ENCODE measurements at regions not wholly inside any gene's neighbourhood (a gene's known extent, or its start where the extent isn't known, plus 50 kb on each side); places are given as distances from the start of the nearest gene placed in this dataset.

DNA sequence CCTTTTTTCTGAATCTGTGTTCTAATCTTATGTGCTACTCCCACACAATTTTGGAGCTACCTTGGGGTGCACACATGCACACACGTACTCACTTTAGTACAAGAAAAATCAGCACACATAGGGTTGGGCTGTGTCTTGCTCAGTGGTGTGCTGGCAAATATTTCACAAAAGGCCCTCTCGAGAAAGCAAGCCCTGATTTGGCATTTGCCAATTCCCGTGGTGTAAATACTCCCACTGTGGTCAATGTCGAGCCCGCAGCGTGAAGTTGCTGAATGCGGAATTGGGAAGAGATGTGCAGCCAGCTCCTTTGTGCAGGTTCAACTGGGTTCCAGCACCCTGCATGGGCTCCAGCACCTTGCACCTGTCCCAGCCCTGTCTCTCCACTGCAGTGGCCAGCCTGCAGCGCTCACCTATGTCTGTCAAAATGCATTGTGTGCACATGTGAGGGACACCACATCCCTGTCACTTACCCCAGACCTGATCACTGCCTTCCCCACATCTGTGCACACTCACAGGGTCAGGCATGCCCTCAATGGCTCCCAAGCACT lies 78.4 kb upstream of the WNT4 start:
- no peak for DNase-seq

DNA sequence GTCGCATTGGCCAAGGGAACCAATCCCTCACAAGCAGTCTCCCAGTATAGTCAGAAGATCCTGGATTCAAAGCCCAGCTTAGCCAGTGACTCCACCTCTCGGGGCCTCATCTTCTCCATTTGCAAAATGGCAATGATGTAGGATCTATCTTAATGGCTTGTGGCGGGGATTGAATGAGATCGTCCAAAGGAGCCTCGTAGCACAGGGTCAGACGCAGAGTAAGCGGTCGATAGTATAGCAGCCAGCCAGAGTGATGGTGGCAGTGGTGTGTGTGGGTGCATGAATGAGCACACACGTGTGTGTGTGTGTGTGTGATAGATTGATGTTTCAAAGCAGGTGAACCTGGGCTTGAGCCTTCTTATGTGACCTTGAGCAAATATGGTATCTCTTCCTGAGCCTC lies 79.8 kb upstream of the WNT4 start:
- DNase-seq: no peak

DNA sequence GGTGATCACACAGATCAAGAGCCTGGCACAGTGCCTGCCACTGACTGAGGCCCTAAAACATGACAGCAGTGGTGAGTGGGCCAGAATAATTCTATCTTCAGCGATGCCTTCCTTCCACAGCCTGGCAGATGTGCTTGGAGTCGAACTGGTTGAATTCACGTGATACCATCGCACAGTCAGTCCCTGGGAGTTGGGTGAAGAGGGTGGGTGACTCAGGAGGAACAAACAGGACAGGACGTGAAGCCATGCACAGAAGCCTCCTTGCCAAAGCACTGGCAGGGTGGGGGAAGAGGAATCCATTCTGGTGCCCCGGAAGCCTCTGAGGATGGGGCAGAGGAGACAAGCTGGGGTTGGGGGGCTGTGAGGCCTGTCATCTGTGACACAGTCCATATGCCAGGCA lies 80.3 kb upstream of the WNT4 start:
- DNase-seq: no peak

GRCh38 chr1:22224091-22224490 lies 81.2 kb upstream of the WNT4 start:
- DNase-seq: no peak

- DNase-seq: no peak
Observed at GRCh38 chr1:22224631-22225030, 81.7 kb upstream of the WNT4 start.

DNA sequence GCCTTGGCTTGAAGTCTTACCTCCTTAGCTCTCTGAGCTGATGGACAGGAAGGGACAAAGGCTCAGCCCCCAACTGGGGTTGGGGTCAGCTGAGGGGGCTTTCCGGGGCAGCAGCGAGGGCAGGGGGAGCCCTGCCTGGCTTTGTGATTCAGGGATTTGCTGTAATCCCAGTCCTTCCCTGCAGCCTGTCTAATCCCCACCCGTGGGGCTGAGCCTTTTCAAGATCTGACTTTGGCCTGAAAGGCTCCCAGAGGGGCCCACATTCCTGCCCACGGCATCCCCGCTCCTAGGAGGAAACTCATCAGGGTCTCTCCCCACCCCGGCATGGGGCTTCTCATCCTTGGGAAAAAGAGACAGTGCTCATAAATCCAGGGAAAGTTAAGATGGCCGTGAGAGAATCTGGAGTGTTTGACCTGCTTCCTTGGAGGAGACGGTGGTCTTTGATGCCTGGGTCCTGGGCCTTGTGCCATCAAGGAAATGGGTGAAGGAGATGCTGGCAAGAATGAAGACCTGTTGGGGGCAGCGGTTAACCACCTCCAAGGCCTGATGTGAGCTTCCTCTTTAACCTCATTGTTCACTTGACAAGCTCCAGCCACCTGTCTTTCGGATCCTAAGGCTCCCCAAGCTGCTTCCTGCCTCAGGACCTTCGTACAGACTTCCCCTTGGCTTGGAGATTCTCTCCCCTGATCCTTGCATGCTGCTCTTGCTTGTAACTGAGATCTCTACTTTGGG lies 83.1 kb upstream of the WNT4 start:
- no peak for DNase-seq

GRCh38 chr1:22228074-22228473 lies 85.2 kb upstream of the WNT4 start:
- DNase-seq: no peak

DNA sequence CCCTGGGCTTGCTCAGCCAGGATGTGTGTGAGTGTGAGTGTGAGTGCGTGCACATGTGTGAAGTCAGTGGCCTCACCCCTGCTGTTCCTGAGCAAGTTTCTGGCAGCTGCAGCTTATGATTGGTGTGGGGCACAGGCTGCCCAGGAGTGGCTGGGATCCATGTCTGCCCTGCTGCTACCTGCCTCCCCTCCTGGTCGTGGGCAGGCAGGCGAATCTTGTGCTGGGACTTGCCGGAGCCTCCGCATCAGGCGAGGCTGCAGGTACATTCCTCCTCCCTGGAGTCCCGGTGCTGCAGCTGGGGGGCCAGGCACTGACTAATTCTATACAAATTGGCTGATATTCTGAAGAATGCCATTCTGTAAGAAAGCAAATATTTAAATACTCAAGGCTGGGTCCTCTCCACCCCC lies 85.6 kb upstream of the WNT4 start:
- no peak for DNase-seq

- no peak for DNase-seq
Observed at GRCh38 chr1:22229379-22229778, 86.5 kb upstream of the WNT4 start.

DNA sequence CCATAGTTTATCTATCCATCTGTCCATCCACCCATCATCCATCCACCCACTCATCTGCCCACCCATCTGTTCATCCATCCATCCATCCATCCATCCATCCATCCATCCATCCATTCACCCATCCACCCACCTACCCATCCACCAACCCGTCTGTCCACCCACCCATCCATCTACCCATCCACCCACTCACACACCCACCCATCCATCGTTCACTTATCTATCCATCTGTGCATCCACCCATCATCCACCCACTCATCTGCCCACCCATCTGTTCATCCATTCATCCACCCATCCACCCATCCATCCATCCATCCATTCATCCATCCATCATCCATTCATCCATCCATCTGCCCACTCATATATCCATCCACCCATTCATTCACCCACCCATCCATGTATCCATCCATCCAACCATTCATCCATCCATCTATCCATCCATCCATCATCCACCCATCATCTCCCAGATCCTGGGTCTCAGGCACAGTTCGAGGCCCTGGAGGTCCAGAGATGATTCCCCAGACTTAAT lies 88.2 kb upstream of the WNT4 start:
- DNase-seq: no peak

DNA sequence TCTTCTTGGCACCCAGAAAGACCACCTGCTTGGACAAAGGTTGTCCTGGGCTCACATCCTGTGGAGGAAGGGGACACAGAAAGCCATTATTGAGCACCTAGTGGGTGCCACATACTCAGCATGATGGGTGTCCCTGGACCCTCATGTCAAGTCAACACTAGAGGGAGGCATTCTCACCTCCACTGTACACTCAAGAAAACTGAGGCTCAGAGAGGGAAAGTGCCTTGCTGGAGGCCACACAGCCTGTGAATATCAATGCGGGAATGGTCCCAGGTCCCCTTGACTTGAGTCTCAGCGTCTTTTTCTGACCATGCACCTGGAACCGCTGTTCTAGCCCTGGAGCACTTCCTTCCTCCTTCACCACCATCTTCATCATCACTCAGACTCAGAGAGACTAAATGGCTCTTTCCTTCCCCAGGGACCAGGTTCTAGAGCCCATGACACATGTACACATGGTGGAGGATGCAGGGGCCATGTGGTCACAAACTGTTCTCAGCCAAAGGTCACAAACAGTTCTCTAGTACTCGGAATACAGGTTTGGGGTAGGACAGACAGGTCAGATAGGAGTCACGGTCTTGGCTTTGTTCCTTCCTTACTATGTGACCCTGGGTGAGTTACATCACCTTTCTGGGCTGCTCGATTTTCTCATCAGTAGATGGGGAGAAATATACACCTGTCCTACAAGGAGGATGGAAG lies 89.2 kb upstream of the WNT4 start:
- DNase-seq: no peak

- DNase-seq: no peak
Observed at GRCh38 chr1:22233222-22233621, 90.3 kb upstream of the WNT4 start.

DNA sequence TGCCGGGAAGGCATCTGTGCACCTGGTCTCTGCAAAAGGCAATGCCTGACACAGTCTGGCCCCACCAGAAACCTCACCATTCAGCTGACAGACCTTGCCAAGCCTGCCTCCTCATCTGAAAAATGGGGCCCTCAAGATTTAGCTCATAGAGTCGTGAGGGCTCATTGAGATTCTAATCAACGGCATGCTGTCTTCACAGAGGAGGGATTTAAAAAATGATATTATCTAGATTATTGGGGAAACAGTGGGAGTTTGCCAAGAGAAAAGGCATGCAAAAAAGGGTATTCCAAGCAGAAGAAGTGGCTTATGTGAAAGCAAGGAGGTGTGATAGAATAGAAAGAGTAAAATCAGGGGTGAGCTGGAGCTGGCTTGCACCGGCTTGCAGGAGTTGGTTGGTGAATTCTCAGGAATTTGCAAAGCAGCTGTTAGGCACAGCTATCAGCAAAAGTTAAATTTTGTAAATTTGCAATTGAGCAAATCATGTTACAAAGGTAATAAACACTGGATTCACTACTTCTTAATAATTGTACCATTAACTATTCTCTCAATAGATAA lies 91.7 kb upstream of the WNT4 start:
- no peak for DNase-seq

DNA sequence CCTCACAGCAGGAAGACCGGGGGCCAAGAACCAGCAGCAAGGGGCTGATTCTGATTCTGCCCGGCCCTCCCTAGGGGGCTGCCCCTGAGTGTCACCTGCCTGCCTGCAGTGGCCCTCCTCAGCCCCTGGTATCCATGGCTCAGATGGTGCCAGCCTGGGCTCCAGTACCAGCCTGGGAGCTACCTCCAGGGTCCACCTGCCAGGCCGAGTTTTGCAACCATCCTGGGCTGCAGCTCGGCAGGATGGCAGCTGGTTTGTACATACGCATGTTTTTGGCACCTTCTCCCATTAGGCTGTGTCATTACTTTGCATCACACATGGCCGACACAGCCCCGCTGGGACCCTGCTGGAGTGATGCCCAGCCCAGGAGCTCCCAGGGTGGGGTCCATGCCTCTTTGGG lies 93.3 kb upstream of the WNT4 start:
- DNase-seq: no peak

DNA sequence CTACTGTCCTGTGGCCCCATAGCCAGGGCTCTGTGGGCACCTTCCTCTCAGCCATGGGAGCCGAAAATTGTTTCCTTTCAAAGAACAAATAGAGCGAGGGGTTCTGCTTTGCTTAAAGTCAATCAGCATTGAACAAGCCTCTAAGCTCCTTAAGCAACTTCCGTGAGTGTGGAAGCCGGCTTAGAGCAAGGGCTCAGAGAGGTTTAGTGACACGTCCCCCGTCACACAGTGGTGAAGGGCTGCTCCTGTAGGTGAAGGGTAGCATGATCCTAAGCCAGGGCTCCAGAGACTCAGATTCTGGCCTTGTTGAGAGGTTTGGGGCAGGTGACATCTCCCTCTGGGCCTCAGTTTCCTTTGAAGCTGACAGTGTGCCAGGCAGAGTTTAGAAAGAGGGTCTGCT lies 94.0 kb upstream of the WNT4 start:
- no peak for DNase-seq

DNA sequence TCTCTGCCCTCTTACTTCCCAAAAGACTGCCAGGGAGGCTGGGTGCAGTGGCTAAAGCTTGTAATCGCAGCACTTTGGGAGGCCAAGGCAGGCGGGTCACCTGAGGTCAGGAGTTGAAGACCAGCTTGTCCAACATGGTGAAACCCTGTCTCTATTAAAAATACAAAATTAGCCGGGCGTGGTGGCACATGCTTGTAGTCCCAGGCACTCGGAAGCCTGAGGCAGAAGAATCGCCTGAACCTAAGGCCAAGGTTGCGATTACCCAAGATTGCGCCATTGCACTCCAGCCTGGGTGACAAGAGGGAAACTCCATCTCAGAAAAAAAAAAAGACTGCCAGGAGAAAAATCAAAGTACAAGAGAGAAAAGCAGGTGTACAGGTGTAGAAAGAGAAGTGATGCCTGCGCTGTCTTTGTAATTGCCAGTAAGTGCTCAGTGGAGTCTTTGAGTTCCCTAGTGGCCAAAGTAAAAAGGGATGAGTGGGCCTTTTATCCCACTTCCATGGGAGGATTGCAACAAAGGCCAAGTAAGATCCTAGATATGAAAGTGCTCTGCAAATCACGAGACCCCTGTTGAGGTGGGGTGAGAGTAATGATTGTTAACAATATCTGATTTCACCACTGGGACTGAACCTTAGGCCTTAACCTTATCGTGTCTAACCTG lies 94.7 kb upstream of the WNT4 start:
- no peak for DNase-seq

- DNase-seq: no peak
Observed at GRCh38 chr1:22238356-22239224, 95.7 kb upstream of the WNT4 start.

- no peak for DNase-seq
Observed at GRCh38 chr1:22239378-22239777, 96.5 kb upstream of the WNT4 start.

- no peak for DNase-seq
Observed at GRCh38 chr1:22241250-22241649, 98.4 kb upstream of the WNT4 start.

DNA sequence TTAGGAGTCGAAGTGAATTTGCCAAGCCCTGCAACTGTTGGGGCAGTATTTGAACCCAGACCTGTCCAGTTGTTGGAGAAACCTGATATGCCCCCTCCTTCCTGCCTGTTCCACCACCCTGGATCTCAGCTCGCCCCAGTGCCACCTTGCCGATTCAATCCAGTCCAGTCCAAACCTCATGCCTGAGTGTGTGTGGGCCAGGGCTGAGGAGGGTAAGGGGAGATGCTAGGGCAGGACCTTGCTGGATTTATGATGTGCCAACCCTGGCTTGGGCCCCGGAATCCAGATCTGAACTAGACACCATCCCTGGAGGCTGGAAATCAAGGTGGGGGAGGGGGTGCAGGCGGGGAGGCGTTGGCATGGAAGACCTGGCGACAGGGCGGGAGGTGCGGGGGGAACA lies 98.9 kb upstream of the WNT4 start:
- DNase-seq: no peak

GRCh38 chr1:22245100-22245650 lies 102.3 kb upstream of the WNT4 start:
- DNase-seq: no peak

GRCh38 chr1:22245726-22246125 lies 102.8 kb upstream of the WNT4 start:
- DNase-seq: no peak
